ENCODE measurements at regions not wholly inside any gene's neighbourhood (a gene's known extent, or its start where the extent isn't known, plus 50 kb on each side); places are given as distances from the start of the nearest gene placed in this dataset.
"Not testable (repeated sequence)": the region's sequence is repeated elsewhere in the genome, so short reads cannot be mapped to it uniquely, and the experiment has no call there.

GRCh38 chr6:169975701-169976100 is 224.3 kb downstream of the ERMARD start:
- no peak for TF ChIP-seq CTCF (conservative IDR thresholded peaks at IDR 0.05; ENCODE audit: low read depth, low read length)
- H3K4me3 ChIP-seq (ENCODE audit: low read length) = no peak overlapping the region
- DNase-seq (ENCODE audit: low read depth) = no peak

DNA sequence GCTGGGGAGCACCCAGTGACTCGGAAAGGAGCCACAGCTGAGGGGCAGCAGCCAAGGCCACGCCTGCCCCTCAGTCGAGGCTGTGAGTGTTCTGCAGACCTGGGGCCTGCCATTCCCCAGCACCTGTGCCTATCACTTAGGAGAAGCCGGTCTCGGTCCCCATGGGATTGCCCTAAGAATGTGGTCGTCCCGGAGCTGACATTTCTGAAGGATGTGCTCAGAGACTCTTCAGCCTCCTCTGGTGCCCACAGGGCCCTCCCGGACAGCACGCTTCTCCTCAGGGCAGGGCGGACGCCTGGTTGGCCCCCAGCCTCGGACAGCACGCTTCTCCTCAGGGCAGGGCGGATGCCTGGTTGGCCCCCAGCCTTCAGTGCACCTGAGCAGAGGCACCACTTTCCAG is 223.9 kb downstream of the ERMARD start:
- no peak for DNase-seq (ENCODE audit: low read depth)
- no peak for TF ChIP-seq CTCF (conservative IDR thresholded peaks at IDR 0.05; ENCODE audit: low read depth, low read length)
- no peak overlapping the region for H3K4me3 ChIP-seq (ENCODE audit: low read length)

- no peak for DNase-seq (ENCODE audit: low read depth)
- TF ChIP-seq CTCF (conservative IDR thresholded peaks at IDR 0.05; ENCODE audit: low read depth, low read length) = no peak
- H3K4me3 ChIP-seq (ENCODE audit: low read length) = no peak overlapping the region
Measured at GRCh38 chr6:169974663-169975062, 223.2 kb downstream of the ERMARD start.

- H3K4me3 ChIP-seq (ENCODE audit: low read length); DNase-seq (ENCODE audit: low read depth): not testable (repeated sequence)
Measured at GRCh38 chr6:169973588-169974467, 222.4 kb downstream of the ERMARD start.

DNA sequence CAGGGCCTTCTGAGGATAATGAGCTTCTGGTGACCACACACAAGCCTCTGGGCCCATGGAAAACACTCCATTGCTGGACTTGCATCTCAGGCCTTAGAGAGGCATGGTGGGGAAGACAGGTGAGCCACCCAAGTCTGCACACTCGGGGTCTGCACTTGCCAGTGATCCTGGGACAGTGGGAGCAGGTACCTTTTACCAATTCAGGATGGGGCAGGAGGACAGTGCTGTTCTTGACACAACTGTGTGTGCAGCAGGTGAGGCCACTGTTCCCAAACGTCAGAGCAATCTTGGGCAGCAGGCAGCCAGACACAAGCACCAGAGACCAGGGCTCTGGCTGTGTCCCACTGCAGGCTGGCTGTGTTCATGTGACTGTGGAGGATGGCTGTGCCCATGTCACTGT is 221.3 kb downstream of the ERMARD start:
- H3K4me3 ChIP-seq (ENCODE audit: low read length) = no peak overlapping the region
- DNase-seq (ENCODE audit: low read depth) = no peak
- no peak for TF ChIP-seq CTCF (conservative IDR thresholded peaks at IDR 0.05; ENCODE audit: low read depth, low read length)

GRCh38 chr6:169972101-169972651 is 220.8 kb downstream of the ERMARD start:
- no peak for DNase-seq (ENCODE audit: low read depth)
- no peak overlapping the region for H3K4me3 ChIP-seq (ENCODE audit: low read length)
- TF ChIP-seq CTCF (conservative IDR thresholded peaks at IDR 0.05; ENCODE audit: low read depth, low read length) = no peak

- no peak for DNase-seq (ENCODE audit: low read depth)
- H3K4me3 ChIP-seq (ENCODE audit: low read length) = no peak overlapping the region
- TF ChIP-seq CTCF (conservative IDR thresholded peaks at IDR 0.05; ENCODE audit: low read depth, low read length) = no peak
Measured at GRCh38 chr6:169971081-169971861, 219.8 kb downstream of the ERMARD start.

Data from retinal pigment epithelial cell (primary cell).